Ovary (tissue), 3 donors: ENCODE measurements at regions not wholly inside any gene's neighbourhood (a gene's known extent, or its start where the extent isn't known, plus 50 kb on each side); places are given as distances from the start of the nearest gene placed in this dataset.

Experiments
- CTCF ChIP-seq, 3 donors: fragments of 450-650 bp in 2 of 3; fragments of 200-600 bp in 1 of 3; IDR thresholded peaks; one replicate each; pipeline versions ENCODE4 v1.5.1 to v1.8.0; 2016 to 2022; ENCODE audit warnings: antibody characterized with exemption in 3 of 3, mild to moderate bottlenecking in 1 of 3
- EP300 ChIP-seq: sonication (generic); formaldehyde crosslinking; IDR thresholded peaks from one replicate; pipeline ENCODE4 v1.6.1; 2017; ENCODE audit warnings: antibody characterized with exemption
- POLR2A ChIP-seq: fragments of 450-650 bp; IDR thresholded peaks from one replicate; pipeline ENCODE4 v1.6.1; 2017; ENCODE audit warnings: antibody characterized with exemption, mild to moderate bottlenecking, moderate library complexity
- donor health status: DM: no; HTN: no; CAD: no.

GRCh38 chr9:1619915-1620710 is 395.0 kb upstream of the SMARCA2 start:
- TF ChIP-seq EP300 (no peak), CTCF (IDR thresholded peaks at IDR 0.05) (no peak), POLR2A (no peak)
